Kidney capillary endothelial cell (primary cell): ENCODE measurements at regions not wholly inside any gene's neighbourhood (a gene's known extent, or its start where the extent isn't known, plus 50 kb on each side); places are given as distances from the start of the nearest gene placed in this dataset.

Source experiments
- DNase-seq: peaks from one replicate; pipeline ENCODE4 v3.0.0-alpha.2; 2018; ENCODE audit warnings: low spot score

- DNase-seq = no peak
Observed at GRCh38 chr3:72200332-72200731, 415.4 kb upstream of the PROK2 start.

DNA sequence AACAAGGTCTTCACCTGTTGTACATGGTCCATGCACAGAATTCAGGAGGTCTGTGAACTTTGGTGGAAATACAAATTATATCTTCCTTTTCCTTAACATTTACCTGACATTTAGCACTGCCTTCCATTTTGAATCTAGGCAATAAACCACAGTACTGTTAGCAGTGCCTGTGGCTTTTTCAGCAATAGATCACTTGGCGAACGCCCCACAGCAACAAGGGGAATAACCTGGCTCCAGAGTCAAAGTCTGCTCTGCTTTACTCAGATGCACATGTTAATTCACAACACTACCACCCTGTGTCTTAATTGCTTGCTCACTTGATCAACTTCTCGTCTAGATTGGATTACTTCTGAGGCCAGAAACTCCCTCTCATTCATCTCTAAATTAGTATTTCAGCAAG lies 414.6 kb upstream of the PROK2 start:
- DNase-seq = no peak

- no peak for DNase-seq
Observed at GRCh38 chr3:72196377-72196929, 411.5 kb upstream of the PROK2 start.

DNA sequence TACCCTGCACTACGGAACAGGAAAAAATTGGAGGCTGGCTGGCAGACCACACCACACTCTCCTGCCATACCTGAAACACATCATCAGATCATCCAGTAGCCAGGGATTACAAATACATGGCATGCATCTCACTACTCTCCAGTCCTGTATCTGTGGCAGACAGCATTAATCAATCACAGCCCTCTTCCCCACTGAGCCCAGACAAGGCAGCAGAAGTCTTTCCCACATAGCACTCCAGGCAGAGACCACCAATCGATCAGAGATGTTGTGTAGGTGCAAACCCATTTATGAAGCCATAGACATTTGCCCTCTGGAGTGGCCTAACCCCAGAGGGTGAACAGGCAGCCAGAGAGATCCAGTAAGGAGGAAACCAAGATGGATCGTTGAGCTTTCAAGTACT lies 410.9 kb upstream of the PROK2 start:
- DNase-seq = no peak

DNA sequence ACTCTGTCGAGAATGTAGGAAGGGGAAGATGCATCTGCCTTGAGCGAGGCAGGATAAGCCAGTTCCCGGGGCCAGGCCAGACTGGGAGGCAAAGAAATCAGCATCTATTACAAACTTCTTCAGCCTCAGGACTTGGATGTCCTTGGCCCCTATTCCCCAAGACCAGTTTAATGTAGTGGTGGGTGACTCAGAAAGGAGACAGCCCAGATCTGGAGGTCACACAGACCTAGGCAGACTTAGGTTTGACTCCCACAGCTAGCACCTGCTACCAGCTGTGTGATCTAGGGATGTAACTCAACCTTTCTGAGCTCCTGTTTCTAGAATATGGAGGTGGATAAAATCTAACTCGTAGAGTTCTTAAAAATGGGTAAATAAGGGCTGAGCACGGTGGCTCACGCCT lies 409.5 kb upstream of the PROK2 start:
- DNase-seq = no peak

DNA sequence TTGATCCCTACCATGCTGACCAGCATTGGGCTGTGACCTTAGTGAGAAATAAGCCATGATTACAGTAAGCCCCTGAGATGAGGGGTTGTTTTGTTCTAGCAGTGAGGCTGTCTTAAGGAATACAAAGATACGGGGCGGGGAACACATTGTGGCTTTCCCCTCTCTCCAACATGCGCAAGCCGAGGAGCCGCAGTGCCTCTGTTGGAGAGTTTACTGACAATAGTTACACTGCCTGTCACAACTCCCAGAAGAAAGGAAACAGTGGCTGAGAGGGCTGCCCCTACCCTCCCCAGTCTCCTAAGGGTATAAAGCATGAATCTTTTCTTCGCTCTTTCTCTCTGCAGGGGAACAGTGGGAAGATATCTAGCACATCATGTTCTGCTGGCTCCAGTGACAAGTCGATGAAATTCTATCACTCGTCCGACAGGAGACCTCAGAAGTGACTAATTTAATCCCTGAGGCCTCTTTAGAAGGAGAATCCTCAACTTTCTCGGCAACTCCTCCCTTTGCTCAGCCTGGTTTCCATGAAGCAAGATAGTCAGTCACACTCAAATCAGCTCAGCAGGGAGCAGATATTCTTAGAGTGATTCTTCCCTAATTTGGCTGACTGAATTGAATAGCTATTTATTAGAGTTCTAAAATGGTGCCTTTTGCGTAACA lies 409.0 kb upstream of the PROK2 start:
- DNase-seq = no peak

- no peak for DNase-seq
Observed at GRCh38 chr3:72192572-72192971, 407.6 kb upstream of the PROK2 start.

DNA sequence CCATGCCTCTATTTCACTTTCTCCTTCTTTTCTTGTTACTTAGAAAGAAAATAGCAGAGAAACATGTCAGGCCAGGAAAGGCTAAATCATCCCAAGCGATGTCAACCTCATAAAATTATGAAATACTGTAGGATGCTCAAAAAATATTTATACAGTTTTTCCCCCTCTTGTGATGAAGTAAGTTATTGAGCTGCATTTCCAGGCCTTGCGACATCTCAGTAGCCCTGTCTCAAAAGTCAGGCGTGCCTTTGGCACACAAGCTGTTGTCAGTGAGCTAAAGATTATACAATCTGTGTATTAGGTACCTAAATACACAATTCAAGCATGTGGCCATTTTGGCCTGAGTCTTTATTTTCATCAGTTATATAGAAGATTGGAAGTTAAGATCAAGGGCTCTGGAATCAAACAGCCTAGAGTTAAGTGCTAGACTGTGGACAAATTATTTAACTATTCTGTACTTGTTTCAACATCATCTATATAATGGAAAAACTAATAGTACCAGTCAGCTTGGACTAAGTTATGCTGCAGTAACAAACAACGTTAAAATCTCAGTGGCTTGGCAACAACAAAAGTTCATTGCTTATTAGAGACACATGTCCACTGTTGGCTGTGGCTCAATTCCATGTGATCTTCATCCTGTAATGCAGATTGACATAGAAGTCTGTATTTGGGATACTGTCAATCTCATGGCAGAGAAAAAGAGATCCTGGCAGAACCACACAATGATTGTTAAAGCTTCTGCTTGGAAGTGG lies 406.4 kb upstream of the PROK2 start:
- no peak for DNase-seq

GRCh38 chr3:72190050-72190449 lies 405.1 kb upstream of the PROK2 start:
- DNase-seq = no peak

DNA sequence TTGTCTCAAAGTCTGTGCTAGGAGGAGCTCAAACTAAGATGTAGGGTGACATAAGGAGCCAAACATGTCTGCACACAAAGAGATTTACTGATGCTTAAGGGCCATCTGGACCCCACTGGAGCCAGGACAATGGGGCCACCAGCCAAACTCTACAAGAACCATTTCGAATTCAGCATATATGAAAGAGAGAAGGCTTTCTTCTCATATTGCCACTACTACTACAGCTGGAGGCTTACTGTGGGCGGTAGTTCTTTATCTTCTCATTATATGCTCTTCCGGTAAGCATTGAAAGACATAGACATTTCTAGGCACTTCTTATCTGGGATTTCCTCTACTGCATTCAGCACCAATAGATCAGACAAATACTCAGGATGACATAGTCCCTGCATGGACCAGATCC lies 404.4 kb upstream of the PROK2 start:
- DNase-seq = no peak

GRCh38 chr3:72188536-72188935 lies 403.6 kb upstream of the PROK2 start:
- no peak for DNase-seq

GRCh38 chr3:72187131-72187530 lies 402.2 kb upstream of the PROK2 start:
- no peak for DNase-seq

GRCh38 chr3:72186400-72186855 lies 401.5 kb upstream of the PROK2 start:
- DNase-seq = peak; percentile 52

GRCh38 chr3:72185549-72186399 lies 400.8 kb upstream of the PROK2 start:
- peak; percentile 67 for DNase-seq

- DNase-seq = no peak
Observed at GRCh38 chr3:72183489-72183888, 398.5 kb upstream of the PROK2 start.

GRCh38 chr3:72182206-72182605 lies 397.3 kb upstream of the PROK2 start:
- DNase-seq = peak; percentile 24

GRCh38 chr3:72181251-72181650 lies 396.3 kb upstream of the PROK2 start:
- no peak for DNase-seq

GRCh38 chr3:72180405-72180804 lies 395.5 kb upstream of the PROK2 start:
- no peak for DNase-seq

DNA sequence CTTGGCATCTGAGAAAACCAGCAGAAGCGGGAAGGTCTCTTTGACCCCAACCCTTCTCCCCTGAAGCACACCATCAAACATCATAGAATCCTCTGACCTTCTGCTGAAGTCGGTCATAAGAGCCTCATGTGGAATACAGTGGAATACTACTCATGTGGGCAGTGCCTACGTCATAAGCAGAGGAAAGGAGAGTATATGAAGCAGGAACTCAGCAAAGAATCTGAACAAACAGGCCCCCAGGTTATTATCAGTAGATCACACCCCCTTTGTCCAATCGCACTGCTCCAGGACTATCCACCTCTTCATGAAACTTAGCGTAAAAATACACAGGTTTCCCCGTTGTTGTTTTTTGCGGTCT lies 394.1 kb upstream of the PROK2 start:
- DNase-seq = no peak

DNA sequence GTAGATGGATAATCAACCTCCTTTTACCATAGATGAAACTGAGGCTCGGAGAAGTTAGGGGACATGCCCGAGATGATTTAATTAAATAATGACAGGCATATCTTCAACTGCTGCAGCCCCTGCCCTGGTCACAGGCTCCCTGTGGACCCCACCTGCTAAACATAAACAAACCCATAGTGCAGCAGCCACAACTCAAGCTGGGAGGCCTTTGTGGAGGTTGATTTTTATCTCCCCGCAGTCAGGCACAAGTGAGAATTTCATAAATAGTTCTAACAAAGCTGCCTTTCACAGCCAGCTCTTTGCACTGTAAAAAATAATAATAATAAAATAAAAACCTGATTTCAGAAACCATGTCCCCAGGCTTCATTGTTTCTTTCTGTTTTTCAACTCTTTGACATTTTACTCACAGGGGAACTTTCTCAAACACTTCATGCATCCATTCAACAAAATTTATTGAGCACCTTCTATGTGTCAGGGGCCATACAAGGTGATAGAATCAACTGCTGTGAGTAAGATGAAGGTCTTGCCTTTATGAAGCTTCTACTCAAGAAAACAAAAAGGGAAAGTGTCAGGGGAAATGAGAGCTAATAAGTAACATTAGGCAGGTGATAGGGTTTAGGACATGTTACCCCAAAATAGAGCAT lies 393.6 kb upstream of the PROK2 start:
- DNase-seq = no peak

- DNase-seq = no peak
Observed at GRCh38 chr3:72177075-72178050, 392.4 kb upstream of the PROK2 start.
